SK-N-SH (cell line): ENCODE measurements at regions not wholly inside any gene's neighbourhood (a gene's known extent, or its start where the extent isn't known, plus 50 kb on each side); places are given as distances from the start of the nearest gene placed in this dataset.

Experiments used
- FOXJ3 ChIP-seq: sonication (generic); formaldehyde crosslinking; IDR thresholded peaks from 2 replicates; pipeline ENCODE4 v1.5.1; 2020; ENCODE audit warnings: mild to moderate bottlenecking, missing genetic modification reagents
- RFX5 ChIP-seq: IDR thresholded peaks from 2 replicates; pipeline ENCODE4 v1.6.1; 2012; ENCODE audit warnings: mild to moderate bottlenecking, improper control_type of control experiment, low read length

DNA sequence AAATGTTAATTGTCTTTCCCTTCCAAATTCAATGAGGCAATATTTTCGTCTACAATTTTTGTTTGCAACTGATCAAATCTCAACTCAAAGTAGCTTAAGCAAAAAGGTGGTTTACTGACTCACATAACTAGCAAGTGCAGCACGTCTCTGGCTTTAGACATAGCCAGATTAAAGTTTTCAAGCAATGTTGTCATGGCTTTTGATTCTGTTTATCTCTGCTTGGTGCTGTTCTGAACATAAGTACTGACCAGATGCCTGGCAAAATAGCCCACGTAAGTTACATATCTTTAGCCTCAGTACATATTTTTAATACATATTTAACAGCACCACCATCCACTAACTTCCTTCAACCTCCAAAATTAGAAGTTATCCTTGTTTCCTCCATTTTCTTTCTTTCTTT is 877.9 kb downstream of the KCNMA1 start:
- TF ChIP-seq RFX5 (no peak), FOXJ3 (no peak)
